ENCODE measurements at regions not wholly inside any gene's neighbourhood (a gene's known extent, or its start where the extent isn't known, plus 50 kb on each side); places are given as distances from the start of the nearest gene placed in this dataset.
"Not testable (repeated sequence)": the region's sequence is repeated elsewhere in the genome, so short reads cannot be mapped to it uniquely, and the experiment has no call there.

DNA sequence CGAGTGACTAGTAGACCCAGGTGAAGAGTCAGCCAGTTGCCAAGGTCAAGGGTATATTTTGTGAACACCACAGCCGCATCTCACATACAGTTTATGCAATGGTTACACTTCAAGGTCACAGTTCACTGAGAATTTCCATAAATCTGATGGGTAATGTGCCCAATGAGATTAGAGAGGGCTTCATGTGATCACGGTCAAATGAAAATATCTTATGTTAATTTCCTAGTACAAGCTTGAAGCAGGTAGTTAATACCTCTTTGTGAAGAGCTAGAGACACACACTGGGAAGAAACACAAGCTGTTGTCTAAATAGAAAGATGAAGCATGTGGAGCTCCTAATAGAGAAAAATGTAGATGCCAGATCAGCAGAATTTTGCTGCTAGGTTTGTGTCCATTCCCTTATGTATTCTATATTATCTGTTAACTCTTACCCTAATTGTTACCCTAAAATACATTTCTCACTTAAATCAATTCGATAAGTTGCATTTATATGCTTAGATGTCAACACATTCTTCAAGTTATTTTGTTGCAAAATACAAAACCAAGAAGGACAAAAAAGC is 136.0 kb downstream of the NR2F2 start:
- no peak for DNase-seq (ENCODE audit: extremely low read depth, low read depth)

DNA sequence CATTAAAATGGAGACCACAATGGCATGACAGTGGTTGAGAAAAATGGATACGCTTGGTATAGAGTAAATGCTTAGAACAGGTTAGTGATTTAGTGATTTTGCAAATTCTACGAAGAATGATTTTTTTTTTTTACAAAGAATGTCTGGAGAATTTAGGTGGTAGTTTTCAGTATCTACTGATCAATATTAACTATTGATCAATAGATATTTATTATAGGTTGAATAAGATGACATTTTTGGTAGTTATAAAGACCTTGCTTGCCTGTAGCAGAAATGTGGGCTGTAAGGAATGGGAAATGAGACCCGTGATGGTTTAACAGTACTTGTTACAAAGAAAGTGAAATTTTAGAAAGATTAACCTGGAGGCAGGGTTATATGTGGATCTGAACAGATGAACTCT is 137.5 kb downstream of the NR2F2 start:
- no peak for DNase-seq (ENCODE audit: extremely low read depth, low read depth)

DNA sequence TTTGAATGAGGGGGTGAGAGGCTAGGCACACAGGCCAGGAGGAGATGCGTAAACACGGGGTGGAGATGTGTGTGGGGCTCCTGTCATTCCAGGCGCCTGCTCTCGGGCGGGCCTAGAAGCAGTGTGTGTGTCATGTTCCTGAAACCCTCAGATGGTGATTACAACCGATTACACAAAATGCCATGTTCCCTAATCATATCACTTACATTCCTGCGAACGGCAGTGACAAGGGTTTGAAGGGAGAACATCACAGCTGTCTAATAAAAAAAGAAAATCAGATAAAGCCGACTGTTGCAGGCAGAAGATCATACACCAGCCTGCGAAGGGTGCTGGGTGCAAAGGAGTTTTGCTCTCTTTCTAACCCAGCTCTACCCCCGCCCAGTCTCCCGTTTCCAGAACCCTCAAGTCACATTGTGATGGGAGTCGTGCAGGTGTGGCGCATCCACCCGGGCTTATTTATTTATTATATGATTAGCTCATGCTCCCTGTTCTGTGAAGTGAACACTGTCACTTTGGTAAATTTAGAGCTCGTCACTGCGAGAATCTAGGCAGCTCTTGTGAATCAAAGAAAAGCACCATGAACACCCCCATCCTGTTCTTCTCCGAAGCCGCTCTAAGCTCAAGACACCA is 140.3 kb downstream of the NR2F2 start:
- DNase-seq (ENCODE audit: extremely low read depth, low read depth): no peak

DNA sequence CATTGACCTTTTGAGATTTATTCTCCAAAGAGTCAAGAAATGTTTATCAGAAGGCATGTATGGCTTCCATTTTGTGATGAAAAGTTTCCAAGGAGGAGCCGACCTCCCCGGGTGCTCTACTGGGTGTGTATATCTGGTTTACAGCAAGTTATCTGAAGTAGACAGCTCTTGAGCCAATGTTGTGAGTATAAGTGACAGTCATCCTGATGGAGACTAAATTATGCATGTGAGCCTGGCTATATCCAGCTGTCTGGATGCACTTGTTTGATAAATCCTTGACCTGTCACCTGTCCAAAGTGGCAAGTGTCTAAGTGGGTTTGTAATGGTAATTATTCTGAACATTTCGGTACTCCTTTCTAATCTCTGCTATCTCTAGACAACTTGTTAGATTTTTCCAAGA is 142.2 kb downstream of the NR2F2 start:
- no peak for DNase-seq (ENCODE audit: extremely low read depth, low read depth)

DNA sequence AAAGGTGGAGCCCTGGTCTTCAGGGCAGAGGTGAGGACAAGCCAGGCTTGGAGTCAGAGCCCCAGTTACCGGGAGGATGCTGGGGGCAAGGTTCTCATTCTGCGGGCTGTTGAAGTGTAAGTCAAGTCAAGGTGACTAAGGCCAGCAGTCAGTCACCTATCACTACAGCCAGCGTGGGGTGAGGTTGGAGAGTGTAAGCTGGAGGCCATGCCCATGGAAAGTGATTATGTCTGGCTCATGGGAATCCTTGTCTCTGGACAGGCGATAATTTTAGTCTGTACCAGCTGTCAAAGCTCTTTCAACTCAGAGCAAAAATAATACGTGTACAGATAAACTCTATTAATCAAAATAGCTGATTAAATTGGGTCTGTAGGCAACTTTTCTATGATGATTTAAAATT is 143.1 kb downstream of the NR2F2 start:
- no peak for DNase-seq (ENCODE audit: extremely low read depth, low read depth)

DNA sequence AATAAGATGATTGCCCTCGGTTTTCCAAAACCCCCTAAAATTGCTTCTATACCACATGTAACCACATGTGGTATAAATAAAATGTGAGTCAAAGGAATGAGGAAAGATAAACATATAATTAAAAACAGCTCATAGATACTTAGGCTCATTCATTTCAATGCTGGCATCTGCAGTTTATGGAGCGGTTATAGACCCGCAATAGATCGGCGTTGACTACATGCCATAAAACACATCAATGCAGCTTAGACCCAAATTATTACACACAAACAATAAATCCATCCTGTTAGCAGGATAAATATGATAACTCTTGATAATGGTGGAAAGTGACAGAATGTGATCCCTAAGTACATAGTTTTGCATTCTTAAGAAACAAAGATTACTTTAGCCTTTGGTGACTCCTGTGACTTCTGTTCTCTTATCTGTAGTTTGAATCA is 143.7 kb downstream of the NR2F2 start:
- DNase-seq (ENCODE audit: extremely low read depth, low read depth): no peak

DNA sequence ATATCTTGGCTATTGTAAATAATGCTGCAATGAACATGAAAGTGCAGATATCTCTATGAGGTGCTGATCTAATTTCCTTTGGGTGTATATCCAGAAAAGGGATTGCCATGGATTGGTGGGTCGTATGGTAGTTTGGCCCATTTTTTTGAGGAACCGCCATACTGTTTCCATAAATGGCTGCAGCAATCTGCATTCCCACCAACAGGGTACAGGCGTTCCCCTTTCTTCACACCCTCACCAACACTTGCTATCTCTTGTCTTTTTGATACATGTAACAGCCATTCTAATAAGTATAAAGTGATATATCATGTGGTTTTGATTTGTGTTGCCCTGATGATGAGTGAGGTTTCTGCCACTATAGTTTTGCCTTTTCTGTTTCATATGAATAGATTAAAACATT is 146.7 kb downstream of the NR2F2 start:
- no peak for DNase-seq (ENCODE audit: extremely low read depth, low read depth)

DNA sequence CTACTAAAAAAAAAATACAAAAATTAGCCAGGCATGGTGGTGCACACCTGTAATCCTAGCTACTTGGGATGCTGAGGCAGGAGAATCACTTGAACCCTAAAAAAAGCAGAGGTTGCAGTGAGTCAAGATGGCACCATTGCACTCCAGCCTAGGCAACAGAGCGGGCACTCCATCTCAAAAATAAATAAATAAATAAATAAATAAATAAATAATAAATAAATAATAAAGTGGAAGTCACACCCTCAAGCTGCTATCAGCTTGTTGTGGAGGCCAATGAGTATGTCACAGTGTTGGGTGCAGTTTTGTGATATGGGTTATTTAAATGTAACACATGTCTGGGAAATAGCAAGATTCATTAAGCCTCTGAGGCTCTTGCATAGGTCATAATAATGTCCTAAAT is 153.9 kb downstream of the NR2F2 start:
- not testable (repeated sequence) for DNase-seq (ENCODE audit: extremely low read depth, low read depth)

DNA sequence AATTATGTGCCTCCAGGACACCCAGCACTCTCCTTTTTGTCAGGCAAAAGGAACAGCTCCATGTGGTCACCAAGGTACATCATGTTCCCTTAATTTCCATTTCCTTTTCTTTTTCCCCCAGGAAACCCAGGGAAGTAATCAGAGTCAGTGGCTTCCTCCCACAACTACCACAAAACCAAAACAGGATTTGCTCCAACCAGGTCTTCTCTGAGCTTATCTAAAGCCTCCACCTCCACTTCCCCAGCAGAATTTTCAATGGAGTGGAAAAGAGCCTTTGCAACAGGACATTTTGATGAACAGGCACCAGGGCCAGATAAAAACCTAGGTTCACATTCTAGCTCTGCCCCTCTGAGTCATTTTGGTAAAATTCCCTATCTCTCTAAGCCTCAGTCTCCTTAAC is 154.3 kb downstream of the NR2F2 start:
- no peak for DNase-seq (ENCODE audit: extremely low read depth, low read depth)

DNA sequence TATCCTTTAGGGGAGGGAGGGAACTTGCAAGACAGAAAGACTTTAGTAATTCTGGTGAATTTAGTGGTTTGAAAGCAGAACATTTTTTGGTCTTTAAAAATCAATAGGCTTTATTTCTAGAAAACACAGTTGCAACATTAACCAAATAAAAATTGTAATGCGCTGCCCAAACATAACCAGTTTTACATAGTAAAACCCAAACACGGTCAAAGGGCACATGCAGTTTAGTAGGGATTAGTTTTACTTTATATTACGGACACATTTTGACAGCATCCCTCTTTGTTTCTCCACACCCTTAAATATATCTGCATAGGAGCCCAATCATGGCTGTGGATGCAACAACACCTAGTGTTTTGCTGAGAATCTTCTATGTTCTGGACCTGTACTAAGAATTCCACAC is 156.7 kb downstream of the NR2F2 start:
- no peak for DNase-seq (ENCODE audit: extremely low read depth, low read depth)

DNA sequence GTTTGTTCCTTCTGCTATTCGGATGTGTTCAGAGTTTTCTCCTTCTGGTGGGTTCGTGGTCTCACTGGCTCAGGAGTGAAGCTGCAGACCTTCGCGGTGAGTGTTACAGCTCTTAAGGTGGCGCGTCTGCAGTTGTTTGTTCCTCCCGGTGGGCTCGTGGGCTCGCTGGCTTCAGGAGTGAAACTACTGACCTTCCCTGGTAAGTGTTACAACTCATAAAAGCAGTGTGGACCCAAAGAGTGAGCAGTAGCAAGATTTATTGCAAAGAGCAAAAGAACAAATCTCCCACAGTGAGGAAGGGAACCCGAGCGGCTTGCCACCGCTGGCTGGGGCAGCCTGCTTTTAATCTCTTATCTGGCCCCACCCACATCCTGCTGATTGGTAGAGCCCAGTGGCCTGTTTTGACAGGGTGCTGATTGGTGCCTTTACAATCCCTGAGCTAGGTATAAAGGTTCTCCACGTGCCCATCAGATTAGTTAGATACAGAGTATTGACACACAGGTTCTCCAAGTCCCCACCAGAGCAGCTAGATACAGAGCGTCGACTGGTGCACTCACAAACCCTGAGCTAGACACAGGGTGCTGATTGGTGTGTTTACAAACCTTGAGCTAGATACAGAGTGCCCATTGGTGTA is 160.7 kb downstream of the NR2F2 start:
- DNase-seq (ENCODE audit: extremely low read depth, low read depth): not testable (repeated sequence)

DNA sequence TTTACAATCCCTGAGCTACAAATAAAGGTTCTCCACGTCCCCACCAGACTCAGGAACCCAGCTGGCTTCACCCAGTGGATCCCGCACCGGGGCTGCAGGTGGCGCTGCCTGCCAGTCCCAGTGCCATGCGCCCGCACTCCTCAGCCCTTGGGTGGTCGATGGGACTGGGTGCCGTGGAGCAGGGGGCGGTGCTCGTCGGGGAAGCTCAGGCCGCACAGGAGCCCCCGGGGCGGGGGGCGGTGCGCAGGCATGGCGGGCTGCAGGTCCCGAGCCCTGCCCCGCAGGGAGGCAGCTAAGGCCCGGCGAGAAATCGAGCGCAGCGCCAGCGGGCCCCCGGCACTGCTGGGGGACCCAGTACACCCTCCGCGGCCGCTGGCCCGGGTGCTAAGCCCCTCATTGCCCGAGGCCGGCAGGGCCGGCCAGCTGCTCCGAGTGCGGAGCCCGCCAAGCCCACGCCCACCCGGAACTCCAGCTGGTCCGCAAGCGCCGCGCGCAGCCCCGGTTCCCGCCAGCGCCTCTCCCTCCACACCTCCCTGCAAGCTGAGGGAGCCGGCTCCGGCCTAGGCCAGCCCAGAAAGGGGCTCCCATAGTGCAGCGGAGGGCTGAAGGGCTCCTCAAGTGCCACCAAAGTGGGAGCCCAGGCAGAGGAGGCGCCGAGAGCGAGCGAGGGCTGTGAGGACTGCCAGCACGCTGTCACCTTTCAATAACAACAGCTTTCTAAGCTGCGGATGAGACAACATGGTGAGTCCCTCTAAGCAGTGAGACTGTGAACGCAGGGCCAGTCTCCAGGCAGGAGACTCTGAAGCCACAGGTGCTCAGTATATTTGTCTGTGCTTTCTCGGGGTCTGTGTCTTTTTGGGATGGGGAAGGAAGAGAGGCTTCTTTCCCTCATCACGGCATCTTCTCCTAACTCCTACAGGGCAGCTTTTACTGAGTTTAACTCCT is 161.5 kb downstream of the NR2F2 start:
- DNase-seq (ENCODE audit: extremely low read depth, low read depth): not testable (repeated sequence)

DNA sequence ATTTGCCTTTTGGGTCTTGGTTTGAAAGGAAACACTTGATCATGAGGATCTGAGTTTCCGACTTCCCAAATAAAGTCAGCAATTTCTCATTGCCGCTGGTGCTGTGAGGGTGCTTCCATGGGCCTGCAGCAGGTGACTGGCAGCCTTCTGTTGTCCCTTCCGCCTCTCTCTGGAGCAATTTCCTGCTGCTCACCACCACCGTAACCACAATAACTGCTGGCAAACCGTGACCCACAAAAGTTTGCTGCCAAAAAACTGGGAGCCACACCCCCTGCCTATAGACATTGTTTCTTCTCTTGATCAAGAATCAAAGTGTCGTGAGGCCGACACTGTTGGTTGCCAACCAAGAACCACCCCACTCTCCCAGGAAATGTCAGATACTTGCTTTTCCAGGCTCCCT is 164.0 kb downstream of the NR2F2 start:
- no peak for DNase-seq (ENCODE audit: extremely low read depth, low read depth)

DNA sequence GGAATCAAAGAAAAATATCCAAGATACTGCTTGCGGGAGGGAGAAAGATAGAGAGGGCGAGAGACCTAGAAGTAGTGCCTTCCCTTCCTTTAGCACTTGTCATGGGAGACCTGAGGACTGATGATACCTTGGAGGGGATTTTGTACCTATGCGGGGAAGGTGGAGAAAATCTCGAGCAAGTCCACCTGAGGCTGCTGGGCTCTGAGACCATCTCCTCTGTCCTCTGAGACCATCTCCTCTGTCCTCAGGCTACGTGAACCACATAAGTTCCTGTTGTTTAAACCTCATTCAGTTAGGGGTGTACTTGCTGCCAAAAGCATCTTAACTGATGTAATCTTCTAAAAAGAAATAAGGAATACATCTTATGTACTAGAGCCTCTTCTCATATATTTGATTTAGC is 164.9 kb downstream of the NR2F2 start:
- no peak for DNase-seq (ENCODE audit: extremely low read depth, low read depth)

DNA sequence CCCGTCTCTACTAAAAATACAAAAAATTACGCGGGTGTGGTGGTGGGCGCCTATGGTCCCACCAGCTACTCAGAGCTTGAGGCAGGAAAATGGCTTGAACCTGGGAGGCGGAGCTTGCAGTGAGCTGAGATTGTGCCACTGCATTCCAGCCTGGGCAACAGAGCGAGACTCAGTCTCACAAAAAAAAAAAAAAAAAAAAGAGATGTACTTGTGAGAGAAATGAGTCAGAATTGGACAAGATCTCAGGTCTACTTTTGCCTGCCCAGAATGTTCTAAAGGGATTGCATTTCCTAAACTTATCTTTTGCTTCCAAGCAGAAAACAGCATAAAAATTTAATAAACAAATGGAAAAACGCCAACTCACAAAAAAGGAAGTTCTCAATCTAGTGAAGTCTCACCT is 167.5 kb downstream of the NR2F2 start:
- DNase-seq (ENCODE audit: extremely low read depth, low read depth): no peak

DNA sequence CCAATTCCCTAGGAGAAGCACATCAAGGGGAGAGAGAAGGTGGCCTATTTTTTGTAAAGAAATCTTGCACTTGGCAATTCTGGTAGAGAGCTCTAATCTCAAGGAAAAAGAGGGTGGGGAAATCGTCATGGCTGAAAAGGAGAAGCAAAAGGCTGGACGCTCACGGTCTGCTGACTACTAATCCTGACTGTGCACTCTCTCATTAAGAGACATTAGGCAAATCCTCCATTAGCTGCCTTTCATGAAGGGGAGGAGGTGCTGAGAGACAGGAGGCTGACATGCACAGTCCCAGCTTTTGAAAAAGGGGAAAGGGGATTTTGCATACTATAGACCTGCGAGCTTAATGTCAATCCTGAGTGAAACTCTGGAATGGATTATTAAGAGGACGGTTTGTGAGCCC is 170.0 kb downstream of the NR2F2 start:
- DNase-seq (ENCODE audit: extremely low read depth, low read depth): no peak

DNA sequence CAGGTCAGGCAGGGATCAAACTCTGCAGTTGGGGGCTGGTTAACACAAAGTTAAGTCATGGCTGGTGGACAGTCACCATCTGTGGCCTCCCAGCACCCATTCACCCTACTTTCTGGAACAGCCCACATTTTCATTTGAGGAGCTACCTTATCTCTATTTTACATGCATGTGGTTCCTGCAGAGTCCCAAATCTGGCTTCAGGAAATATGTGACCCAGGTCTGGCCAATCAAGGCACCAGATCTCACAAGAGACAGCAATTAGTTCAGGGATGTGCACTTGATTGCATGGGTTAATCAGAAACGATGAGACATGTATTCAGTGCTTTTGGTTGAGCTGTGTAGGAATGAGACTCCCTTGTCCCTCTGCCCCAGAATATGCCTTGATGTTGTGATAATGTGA is 170.9 kb downstream of the NR2F2 start:
- no peak for DNase-seq (ENCODE audit: extremely low read depth, low read depth)

DNA sequence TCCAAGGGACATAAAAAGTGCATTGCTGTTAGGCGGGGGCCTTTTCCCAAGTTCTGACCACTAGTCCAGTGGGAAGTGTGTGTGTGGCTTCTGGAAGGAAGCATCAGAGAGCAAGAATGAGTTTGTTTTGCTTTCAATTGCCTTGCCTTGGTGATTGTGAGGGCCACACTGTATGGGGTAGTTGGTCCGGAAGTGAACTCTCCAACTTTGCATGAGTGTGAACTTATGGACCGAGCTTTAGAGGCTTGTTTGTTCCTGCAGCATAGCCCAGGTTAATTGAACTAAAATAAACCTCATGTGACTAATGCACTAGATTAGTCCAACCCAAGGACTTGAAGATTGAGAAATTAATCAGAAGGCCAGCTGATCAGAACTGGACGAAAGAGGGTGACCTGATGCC is 171.7 kb downstream of the NR2F2 start:
- DNase-seq (ENCODE audit: extremely low read depth, low read depth): no peak

DNA sequence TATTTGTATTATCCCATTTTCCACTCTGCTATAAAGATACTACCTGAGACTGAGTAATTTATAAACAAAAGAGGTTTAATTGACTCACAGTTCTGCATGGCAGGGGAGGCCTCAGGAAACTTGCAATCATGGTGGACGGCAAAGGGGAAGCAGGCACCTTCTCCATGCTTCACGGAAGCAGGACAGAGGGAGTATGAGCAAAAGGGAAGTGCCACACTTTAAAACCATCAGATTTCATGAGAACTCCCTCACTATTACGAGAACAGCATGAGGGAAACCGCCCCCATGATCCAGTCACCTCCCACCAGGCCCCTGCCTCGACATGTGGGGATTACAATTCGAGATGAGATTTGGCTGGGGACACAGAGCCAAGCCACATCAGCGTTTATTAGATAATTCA is 172.8 kb downstream of the NR2F2 start:
- no peak for DNase-seq (ENCODE audit: extremely low read depth, low read depth)

DNA sequence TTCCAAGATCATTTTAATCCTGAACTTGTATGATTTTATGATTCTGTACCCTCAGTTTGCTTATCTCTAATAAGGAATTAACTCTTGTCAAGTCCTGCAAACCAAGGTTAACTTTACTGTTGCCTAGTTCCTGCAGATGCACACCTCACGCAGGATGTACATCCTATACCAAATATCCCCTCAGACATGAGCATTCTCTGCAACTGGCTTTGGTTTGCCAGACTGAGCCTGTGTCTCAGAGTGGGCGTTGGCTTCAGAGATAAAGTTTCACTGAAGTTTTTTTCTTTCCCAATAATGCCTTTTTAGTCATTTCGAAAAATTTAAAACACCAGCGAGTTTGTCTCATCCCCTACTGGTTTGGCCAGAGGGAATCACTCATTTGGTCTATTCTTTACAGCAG is 173.9 kb downstream of the NR2F2 start:
- DNase-seq (ENCODE audit: extremely low read depth, low read depth): no peak

DNA sequence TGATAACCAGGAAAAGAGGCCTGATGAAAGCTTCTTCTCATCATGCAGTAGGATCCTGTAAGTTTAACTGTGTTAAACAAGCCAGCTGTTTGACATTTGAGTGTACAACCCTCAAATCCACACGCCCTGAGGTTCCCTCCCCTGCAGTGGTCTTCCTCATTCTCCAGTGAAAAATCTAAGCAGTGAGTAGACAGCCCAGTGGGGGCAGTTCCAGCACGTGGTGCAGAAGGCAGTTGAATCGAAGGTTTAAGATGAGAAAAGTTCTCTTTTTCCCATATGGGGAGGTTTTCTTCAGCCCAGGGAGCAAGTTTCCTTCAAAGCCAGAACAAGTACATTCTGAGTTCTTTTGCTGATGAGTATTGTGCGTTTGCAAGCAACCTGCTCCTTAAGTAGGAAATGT is 174.5 kb downstream of the NR2F2 start:
- no peak for DNase-seq (ENCODE audit: extremely low read depth, low read depth)
